ENCODE measurements at regions not wholly inside any gene's neighbourhood (a gene's known extent, or its start where the extent isn't known, plus 50 kb on each side); places are given as distances from the start of the nearest gene placed in this dataset.

- Histone ChIP-seq H3K36me3 (no peaks in the 10 kb centered on the region), H3K4me3 (no peak overlapping the region), H3K9me3 (no peaks in the 10 kb centered on the region), H3K27me3 (replicated peaks in 1 of 7) (peaks cover 0 to 61% (median 7%) of the 10 kb centered on the region in 7 donors), H3K27ac (no peak overlapping the region), H3K4me1 (no peaks in the 10 kb centered on the region)
- TF ChIP-seq POLR2A (IDR thresholded peaks at IDR 0.05) = no peak
- TF ChIP-seq CTCF (IDR thresholded peaks at IDR 0.05 in 8 of 11, conservative IDR thresholded peaks at IDR 0.05 in 3 of 11) = no peak
- no peak for TF ChIP-seq POLR2AphosphoS5 (IDR thresholded peaks at IDR 0.05)
- intact Hi-C loops (cut with DNase I; ENCODE audit: low total_unique reads) = no loop called here
- DNase-seq = no peak
- 57 to 88% (median 68%) methylated on average over 4 of the region's 4 CpGs for WGBS, 5 donors
These were observed 50.8 kb upstream of the KCNA5 start for GRCh38 chr12:4992871-4993270.
